ENCODE measurements at regions not wholly inside any gene's neighbourhood (a gene's known extent, or its start where the extent isn't known, plus 50 kb on each side); places are given as distances from the start of the nearest gene placed in this dataset.
A peak's percentile ranks its signal among the peaks of the same experiment; 100 is the strongest.

DNA sequence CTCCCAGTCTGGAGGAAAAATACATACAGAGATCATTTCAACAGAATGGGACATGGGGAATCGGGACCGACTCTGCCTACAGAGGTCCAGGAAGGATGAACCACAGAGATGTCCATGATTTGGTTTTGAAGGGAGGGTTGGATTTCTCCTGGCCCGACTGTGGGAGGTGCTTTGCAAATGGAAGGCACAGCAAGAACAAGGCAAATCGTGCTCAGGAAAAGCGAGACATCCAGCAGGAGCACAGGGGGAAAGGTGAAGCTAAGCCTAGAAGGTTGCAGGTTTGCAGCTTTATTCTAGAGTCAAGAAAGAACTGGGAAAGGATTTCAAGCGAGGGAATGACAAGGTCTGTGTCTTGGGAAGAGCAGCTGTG lies 181.9 kb downstream of the OPA1 start:
- DNase-seq (ENCODE audit: low spot score) (no peak), ATAC-seq (no peak; the same call in 2 of the 3 replicates)
- Histone ChIP-seq H3K27ac (ENCODE audit: low read depth) (no peak overlapping the region), H3K36me3 (ENCODE audit: insufficient read depth) (no peaks in the 10 kb centered on the region; the same call in 1 of the 2 replicates), H3K4me2 (peak overlapping the region; percentile 20; the same call in 1 of the 2 replicates), H3K27me3 (ENCODE audit: insufficient read depth) (peaks cover 55% of the 10 kb centered on the region), H3K4me1 (ENCODE audit: insufficient read depth) (peaks cover 32% of the 10 kb centered on the region), H4K20me1 (replicated peaks; ENCODE audit: insufficient read depth) (no peaks in the 10 kb centered on the region), H3K79me2 (replicated peaks; ENCODE audit: insufficient read depth) (no peaks in the 10 kb centered on the region), H2AFZ (no peak overlapping the region), H3K9me2 (ENCODE audit: insufficient read depth) (no peaks in the 10 kb centered on the region), H3F3A (replicated peaks; ENCODE audit: low read depth) (peaks cover 12% of the 10 kb centered on the region; the same call in 1 of the 2 replicates), H3K4me3 (no peak overlapping the region; the same call in 1 of the 2 replicates)
- TF ChIP-seq, protein P1, sequence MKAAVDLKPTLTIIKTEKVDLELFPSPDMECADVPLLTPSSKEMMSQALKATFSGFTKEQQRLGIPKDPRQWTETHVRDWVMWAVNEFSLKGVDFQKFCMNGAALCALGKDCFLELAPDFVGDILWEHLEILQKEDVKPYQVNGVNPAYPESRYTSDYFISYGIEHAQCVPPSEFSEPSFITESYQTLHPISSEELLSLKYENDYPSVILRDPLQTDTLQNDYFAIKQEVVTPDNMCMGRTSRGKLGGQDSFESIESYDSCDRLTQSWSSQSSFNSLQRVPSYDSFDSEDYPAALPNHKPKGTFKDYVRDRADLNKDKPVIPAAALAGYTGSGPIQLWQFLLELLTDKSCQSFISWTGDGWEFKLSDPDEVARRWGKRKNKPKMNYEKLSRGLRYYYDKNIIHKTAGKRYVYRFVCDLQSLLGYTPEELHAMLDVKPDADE (IDR thresholded peaks at IDR 0.05), result no peak
- TF ChIP-seq, protein P2, sequence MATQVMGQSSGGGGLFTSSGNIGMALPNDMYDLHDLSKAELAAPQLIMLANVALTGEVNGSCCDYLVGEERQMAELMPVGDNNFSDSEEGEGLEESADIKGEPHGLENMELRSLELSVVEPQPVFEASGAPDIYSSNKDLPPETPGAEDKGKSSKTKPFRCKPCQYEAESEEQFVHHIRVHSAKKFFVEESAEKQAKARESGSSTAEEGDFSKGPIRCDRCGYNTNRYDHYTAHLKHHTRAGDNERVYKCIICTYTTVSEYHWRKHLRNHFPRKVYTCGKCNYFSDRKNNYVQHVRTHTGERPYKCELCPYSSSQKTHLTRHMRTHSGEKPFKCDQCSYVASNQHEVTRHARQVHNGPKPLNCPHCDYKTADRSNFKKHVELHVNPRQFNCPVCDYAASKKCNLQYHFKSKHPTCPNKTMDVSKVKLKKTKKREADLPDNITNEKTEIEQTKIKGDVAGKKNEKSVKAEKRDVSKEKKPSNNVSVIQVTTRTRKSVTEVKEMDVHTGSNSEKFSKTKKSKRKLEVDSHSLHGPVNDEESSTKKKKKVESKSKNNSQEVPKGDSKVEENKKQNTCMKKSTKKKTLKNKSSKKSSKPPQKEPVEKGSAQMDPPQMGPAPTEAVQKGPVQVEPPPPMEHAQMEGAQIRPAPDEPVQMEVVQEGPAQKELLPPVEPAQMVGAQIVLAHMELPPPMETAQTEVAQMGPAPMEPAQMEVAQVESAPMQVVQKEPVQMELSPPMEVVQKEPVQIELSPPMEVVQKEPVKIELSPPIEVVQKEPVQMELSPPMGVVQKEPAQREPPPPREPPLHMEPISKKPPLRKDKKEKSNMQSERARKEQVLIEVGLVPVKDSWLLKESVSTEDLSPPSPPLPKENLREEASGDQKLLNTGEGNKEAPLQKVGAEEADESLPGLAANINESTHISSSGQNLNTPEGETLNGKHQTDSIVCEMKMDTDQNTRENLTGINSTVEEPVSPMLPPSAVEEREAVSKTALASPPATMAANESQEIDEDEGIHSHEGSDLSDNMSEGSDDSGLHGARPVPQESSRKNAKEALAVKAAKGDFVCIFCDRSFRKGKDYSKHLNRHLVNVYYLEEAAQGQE (IDR thresholded peaks at IDR 0.05; ENCODE audit: unreplicated experiment), result no peak
- no peak for TF ChIP-seq EZH2phosphoT487 (IDR thresholded peaks at IDR 0.05; ENCODE audit: unreplicated experiment)
- no peak for TF ChIP-seq ZNF331 (CRISPR knock-in tag; IDR thresholded peaks at IDR 0.05; ENCODE audit: low read depth)
- no peak for TF ChIP-seq STAT1 (IDR thresholded peaks at IDR 0.05; ENCODE audit: unreplicated experiment)
- TF ChIP-seq, protein P3, sequence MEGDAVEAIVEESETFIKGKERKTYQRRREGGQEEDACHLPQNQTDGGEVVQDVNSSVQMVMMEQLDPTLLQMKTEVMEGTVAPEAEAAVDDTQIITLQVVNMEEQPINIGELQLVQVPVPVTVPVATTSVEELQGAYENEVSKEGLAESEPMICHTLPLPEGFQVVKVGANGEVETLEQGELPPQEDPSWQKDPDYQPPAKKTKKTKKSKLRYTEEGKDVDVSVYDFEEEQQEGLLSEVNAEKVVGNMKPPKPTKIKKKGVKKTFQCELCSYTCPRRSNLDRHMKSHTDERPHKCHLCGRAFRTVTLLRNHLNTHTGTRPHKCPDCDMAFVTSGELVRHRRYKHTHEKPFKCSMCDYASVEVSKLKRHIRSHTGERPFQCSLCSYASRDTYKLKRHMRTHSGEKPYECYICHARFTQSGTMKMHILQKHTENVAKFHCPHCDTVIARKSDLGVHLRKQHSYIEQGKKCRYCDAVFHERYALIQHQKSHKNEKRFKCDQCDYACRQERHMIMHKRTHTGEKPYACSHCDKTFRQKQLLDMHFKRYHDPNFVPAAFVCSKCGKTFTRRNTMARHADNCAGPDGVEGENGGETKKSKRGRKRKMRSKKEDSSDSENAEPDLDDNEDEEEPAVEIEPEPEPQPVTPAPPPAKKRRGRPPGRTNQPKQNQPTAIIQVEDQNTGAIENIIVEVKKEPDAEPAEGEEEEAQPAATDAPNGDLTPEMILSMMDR (conservative IDR thresholded peaks at IDR 0.05; ENCODE audit: low read depth in 2 of 2), result no peak
- no peak for TF ChIP-seq ZNF114 (CRISPR knock-in tag; IDR thresholded peaks at IDR 0.05)
- TF ChIP-seq CREB1 (CRISPR knock-in tag; IDR thresholded peaks at IDR 0.05; ENCODE audit: low read depth), result no peak
- no peak for TF ChIP-seq NANOG (IDR thresholded peaks at IDR 0.05; ENCODE audit: borderline replicate concordance)
- TF ChIP-seq, protein P4, sequence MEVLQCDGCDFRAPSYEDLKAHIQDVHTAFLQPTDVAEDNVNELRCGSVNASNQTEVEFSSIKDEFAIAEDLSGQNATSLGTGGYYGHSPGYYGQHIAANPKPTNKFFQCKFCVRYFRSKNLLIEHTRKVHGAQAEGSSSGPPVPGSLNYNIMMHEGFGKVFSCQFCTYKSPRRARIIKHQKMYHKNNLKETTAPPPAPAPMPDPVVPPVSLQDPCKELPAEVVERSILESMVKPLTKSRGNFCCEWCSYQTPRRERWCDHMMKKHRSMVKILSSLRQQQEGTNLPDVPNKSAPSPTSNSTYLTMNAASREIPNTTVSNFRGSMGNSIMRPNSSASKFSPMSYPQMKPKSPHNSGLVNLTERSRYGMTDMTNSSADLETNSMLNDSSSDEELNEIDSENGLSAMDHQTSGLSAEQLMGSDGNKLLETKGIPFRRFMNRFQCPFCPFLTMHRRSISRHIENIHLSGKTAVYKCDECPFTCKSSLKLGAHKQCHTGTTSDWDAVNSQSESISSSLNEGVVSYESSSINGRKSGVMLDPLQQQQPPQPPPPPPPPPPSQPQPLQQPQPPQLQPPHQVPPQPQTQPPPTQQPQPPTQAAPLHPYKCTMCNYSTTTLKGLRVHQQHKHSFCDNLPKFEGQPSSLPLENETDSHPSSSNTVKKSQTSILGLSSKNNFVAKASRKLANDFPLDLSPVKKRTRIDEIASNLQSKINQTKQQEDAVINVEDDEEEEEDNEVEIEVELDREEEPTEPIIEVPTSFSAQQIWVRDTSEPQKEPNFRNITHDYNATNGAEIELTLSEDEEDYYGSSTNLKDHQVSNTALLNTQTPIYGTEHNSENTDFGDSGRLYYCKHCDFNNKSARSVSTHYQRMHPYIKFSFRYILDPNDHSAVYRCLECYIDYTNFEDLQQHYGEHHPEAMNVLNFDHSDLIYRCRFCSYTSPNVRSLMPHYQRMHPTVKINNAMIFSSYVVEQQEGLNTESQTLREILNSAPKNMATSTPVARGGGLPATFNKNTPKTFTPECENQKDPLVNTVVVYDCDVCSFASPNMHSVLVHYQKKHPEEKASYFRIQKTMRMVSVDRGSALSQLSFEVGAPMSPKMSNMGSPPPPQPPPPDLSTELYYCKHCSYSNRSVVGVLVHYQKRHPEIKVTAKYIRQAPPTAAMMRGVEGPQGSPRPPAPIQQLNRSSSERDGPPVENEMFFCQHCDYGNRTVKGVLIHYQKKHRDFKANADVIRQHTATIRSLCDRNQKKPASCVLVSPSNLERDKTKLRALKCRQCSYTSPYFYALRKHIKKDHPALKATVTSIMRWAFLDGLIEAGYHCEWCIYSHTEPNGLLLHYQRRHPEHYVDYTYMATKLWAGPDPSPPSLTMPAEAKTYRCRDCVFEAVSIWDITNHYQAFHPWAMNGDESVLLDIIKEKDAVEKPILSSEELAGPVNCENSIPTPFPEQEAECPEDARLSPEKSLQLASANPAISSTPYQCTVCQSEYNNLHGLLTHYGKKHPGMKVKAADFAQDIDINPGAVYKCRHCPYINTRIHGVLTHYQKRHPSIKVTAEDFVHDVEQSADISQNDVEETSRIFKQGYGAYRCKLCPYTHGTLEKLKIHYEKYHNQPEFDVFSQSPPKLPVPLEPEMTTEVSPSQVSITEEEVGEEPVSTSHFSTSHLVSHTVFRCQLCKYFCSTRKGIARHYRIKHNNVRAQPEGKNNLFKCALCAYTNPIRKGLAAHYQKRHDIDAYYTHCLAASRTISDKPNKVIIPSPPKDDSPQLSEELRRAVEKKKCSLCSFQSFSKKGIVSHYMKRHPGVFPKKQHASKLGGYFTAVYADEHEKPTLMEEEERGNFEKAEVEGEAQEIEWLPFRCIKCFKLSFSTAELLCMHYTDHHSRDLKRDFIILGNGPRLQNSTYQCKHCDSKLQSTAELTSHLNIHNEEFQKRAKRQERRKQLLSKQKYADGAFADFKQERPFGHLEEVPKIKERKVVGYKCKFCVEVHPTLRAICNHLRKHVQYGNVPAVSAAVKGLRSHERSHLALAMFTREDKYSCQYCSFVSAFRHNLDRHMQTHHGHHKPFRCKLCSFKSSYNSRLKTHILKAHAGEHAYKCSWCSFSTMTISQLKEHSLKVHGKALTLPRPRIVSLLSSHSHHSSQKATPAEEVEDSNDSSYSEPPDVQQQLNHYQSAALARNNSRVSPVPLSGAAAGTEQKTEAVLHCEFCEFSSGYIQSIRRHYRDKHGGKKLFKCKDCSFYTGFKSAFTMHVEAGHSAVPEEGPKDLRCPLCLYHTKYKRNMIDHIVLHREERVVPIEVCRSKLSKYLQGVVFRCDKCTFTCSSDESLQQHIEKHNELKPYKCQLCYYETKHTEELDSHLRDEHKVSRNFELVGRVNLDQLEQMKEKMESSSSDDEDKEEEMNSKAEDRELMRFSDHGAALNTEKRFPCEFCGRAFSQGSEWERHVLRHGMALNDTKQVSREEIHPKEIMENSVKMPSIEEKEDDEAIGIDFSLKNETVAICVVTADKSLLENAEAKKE (CRISPR knock-in tag; IDR thresholded peaks at IDR 0.05), result no peak
- TF ChIP-seq JUNB (IDR thresholded peaks at IDR 0.05; ENCODE audit: unreplicated experiment), result no peak
- no peak for TF ChIP-seq EZH2 (IDR thresholded peaks at IDR 0.05; ENCODE audit: low read depth, unreplicated experiment)
- Mint-ChIP-seq H3K27ac (no peak overlapping the region), H3K27me3 (ENCODE audit: insufficient read depth, low read depth, poor library complexity) (peaks cover 11% of the 10 kb centered on the region), H3K4me3 (peak overlapping the region; percentile 8; the same call in 1 of the 3 replicates), H3K9me3 (peaks cover 11% of the 10 kb centered on the region; the same call in 2 of the 3 replicates), H3K4me1 (peaks cover 56% of the 10 kb centered on the region), H3K36me3 (ENCODE audit: low read depth) (peaks cover 8% of the 10 kb centered on the region; the same call in 1 of the 3 replicates)
